OCI-LY3 (cell line): ENCODE measurements at regions not wholly inside any gene's neighbourhood (a gene's known extent, or its start where the extent isn't known, plus 50 kb on each side); places are given as distances from the start of the nearest gene placed in this dataset.

Source experiments
- CTCF ChIP-seq: fragments of 200-600, 300-600 bp; sonication (generic); IDR thresholded peaks from 2 replicates; pipeline ENCODE4 v1.5.1; 2014; ENCODE audit warnings: antibody characterized with exemption, low read length, low read depth
- EZH2phosphoT487 ChIP-seq: fragments of 200-600 bp; shearing (Covaris generic); IDR thresholded peaks from 2 replicates; pipeline ENCODE4 v1.6.1; 2018; ENCODE audit warnings: antibody characterized with exemption, mixed run types, low read depth

- TF ChIP-seq CTCF (no peak), EZH2phosphoT487 (no peak)
Measured at GRCh38 chr3:20912406-20912805, 726.4 kb upstream of the SGO1 start.
